ENCODE measurements at regions not wholly inside any gene's neighbourhood (a gene's known extent, or its start where the extent isn't known, plus 50 kb on each side); places are given as distances from the start of the nearest gene placed in this dataset.

DNA sequence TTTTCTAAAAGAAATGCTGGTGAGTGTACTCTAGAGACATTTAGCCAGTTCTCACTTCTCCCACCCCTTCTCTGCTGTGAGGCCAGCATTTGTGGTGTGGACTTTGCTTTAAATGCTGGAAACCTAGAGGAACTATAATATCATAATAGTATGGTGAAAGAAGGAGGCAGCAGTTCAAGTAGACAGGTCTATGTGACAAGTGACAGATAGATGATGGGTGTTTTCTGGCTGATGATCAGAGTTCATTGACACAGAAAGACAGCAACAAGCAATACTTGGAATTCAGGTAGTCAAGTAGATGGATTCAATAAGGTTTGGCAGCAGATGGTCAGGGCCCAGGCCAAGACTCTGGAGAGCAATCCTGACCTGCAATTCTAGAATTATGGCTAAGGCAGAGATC, 317.5 kb downstream of the PCDH7 start:
- no peak for DNase-seq (ENCODE audit: low spot score)
- in situ Hi-C loops (cut with HindIII; ENCODE audit: low sequenced_read_pairs) = no loop called here

- DNase-seq (ENCODE audit: low spot score) = no peak
- in situ Hi-C loops (cut with HindIII; ENCODE audit: low sequenced_read_pairs) = no loop called here
Measured at GRCh38 chr4:31039382-31039781, 319.2 kb downstream of the PCDH7 start.

GRCh38 chr4:31040106-31040505, 319.9 kb downstream of the PCDH7 start:
- in situ Hi-C loops (cut with HindIII; ENCODE audit: low sequenced_read_pairs) = no loop called here
- DNase-seq (ENCODE audit: low spot score) = no peak

DNA sequence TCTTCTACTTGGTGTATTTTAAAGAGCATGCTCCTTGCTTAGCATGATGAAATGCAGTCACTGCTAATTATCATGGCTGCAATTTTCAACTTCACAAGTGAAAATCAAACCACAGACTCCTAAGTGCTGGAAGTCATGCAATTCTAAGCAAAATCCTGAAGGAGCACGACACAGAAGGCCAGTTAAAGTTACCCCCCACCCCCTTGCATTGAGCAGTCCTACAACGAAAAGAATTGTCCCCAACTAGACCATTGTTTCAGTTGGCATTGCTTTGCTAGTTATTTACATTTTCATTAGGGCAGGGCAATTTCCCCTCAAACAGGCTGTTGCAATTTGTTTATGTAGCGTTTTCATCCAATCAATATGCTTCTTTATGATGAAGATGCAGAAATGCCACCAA, 321.2 kb downstream of the PCDH7 start:
- in situ Hi-C loops (cut with HindIII; ENCODE audit: low sequenced_read_pairs) = no loop called here
- DNase-seq (ENCODE audit: low spot score) = no peak

GRCh38 chr4:31041853-31042252, 321.7 kb downstream of the PCDH7 start:
- in situ Hi-C loops (cut with HindIII; ENCODE audit: low sequenced_read_pairs) = no loop called here
- DNase-seq (ENCODE audit: low spot score) = no peak

- no peak for DNase-seq (ENCODE audit: low spot score)
- in situ Hi-C loops (cut with HindIII; ENCODE audit: low sequenced_read_pairs) = no loop called here
Measured at GRCh38 chr4:31043382-31044062, 323.4 kb downstream of the PCDH7 start.

DNA sequence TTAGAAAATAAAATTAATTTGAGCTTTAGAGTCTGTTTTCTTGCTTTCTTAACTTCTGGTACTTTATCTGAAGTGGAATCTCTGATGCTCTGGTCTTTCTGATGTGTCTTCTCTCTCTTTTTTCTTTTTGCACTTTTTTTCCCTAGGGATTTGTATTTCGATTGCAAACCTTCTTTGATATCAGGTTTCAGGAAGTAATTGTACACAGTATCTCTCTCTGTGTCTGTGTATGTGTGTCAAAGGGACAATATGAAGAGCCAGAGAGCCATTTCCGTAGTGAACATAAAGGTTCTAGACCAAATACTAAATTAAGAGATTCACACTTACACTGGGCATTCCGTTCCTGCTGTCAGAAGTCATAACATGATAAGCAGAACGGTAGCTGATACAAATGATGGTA, 325.0 kb downstream of the PCDH7 start:
- no peak for DNase-seq (ENCODE audit: low spot score)
- in situ Hi-C loops (cut with HindIII; ENCODE audit: low sequenced_read_pairs) = no loop called here

DNA sequence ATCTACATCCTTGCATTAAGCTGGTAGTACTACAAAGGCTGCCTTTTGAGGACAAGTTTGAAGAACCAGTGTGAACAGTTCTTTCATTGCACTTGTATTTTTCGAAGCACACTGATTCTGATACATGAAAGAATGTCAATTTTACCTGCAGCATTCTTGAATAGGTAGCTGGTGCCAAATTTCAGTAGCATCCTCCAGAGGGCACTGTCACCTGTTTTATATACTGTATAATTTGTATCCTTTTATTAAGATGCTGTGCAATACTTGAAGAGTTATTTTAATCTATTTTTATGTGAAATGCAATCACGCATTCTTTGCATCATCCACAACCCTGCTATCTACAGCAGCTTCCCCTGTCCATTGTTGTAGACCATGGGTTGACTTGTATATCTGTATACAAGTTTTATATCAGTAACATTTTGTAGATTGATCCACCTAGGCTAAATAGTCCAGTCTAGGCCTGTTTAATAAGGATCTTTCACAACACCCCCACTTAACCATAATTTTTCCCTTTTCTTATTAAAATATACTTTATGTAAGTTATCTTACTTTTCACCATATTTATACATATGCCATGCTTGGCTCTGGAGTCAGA, 325.7 kb downstream of the PCDH7 start:
- in situ Hi-C loops (cut with HindIII; ENCODE audit: low sequenced_read_pairs) = no loop called here
- peak; percentile 7 for DNase-seq (ENCODE audit: low spot score)

DNA sequence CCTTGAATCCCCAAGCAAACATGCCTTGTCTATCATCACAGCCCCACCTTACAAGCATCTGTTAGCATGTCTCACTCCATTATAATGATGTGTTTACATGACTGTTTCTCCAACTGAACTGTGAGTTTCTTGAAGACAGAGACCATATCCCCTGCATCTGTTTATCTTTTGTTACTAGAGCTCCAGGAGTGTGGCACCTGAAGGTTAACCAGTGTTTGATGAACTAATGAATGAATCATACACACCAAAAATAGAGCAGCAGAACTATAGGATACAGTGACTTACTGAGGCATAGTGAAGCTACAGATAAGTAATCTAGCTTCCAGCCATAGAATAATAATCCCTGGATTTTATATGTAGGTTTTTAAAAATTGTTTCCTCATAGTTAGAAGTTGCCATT, 331.0 kb downstream of the PCDH7 start:
- DNase-seq (ENCODE audit: low spot score) = no peak
- in situ Hi-C loops (cut with HindIII; ENCODE audit: low sequenced_read_pairs) = no loop called here

GRCh38 chr4:31051565-31051964, 331.4 kb downstream of the PCDH7 start:
- in situ Hi-C loops (cut with HindIII; ENCODE audit: low sequenced_read_pairs) = no loop called here

DNA sequence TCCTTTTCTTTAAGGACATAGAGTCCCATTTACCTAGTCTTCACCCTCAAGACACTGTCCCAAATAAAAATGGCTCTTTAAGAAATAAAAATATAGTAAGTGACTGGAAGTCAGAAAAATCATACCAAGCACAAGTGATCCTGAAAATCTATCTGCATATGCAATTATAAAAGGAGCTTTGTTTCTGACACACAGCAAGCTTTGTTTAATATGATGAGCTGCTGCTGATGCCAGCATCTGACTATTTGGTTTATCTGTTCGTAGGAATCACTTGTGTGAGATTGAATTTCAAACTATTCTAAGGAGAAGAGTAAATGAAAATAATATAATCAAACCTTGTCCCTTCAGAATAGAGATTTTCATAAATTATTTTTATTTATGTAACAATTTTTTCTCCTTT, 332.4 kb downstream of the PCDH7 start:
- in situ Hi-C loops (cut with HindIII; ENCODE audit: low sequenced_read_pairs) = no loop called here
- DNase-seq (ENCODE audit: low spot score) = no peak

More at GRCh38 chr4:31051565-31051964, 331.4 kb downstream of the PCDH7 start:
- no peak for DNase-seq (ENCODE audit: low spot score)

DNA sequence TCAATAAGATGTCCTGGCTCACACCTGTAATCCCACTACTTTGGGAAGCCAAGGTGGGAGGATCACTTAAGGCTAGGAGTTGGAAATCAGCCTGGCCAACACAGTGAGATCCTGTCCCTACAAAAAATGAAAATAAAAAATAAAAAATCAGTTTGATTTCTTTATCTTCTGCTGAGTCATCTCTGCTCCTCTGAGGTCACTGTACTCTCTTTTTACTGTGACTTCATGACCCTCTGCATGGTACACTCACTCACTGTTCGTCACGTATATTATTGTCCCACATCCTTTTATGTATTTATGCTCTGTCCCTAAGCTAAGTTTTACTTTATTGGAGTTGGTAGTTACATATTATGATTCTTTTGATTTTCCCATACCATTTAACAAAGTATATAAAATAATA, 333.3 kb downstream of the PCDH7 start:
- DNase-seq (ENCODE audit: low spot score) = no peak
- in situ Hi-C loops (cut with HindIII; ENCODE audit: low sequenced_read_pairs) = no loop called here

DNA sequence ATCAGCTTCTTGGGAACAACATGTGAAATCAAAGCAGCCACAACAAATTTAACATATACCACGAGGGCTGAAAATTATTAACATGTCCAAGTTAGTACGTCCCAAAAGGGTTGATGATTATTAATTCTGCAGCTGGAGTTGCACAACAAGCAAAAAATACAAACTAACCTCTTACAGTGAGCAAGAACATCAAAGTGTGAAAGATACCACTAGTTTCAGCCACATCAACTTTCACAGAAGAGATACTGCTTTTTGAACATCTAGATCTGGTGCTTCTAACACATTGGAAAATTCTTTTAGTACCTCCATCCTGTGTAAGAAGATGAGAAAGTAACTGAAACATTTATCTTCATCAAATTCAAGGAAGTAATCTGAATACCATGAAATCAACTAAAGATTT, 334.1 kb downstream of the PCDH7 start:
- no peak for DNase-seq (ENCODE audit: low spot score)
- in situ Hi-C loops (cut with HindIII; ENCODE audit: low sequenced_read_pairs) = no loop called here

DNA sequence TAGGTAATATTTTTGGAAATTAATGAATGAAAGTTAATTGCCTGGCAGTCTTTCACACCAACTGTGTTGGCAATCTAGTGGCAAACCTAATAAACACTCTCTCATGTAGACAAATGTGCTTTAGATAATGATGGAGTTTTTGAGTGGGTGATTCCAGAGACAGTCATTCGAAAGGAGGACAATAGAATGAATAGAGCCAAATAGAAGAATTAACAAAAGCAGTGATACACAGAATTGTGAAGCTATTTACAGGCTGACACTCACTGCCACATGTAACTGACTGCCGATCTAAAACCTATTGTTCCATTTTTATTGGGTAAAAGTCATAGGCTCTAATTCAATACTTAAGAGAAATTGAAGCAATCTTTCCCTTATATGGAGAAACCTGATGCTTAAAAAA, 338.5 kb downstream of the PCDH7 start:
- DNase-seq (ENCODE audit: low spot score) = no peak
- in situ Hi-C loops (cut with HindIII; ENCODE audit: low sequenced_read_pairs) = no loop called here

DNA sequence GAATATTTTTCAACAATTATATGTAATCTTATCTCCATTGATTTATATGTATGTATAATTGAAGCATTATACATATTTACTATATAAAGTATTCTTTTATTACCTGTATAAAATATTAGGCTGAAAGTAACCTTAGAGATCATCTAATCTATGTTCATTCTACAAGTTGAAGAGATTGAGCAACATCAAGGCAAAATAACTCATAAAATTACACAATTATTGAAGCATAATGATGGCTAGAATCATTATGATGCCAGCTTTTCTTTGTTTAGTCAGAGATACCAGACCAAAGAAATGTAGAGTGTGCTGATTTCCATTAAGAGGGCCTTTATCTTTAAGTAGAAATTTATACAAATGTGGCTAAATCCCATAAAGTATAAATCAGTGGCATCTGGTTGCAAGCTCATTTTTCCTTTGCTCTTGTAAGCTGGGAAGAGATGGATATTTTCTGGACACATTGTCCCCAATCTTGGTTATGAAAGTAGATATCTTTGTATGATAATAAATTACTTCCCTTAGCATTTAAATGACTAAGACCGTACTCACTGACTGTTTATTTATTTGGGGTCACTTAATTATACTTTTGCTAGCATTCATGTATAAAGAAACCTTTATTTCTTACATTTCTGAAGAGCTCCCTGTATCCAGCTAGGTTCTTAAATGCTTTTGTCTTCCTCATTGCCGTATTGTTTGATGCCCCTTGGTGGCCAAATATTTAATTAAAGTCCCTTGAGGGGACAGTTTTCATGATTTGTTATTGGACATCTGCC, 339.8 kb downstream of the PCDH7 start:
- DNase-seq (ENCODE audit: low spot score) = no peak
- in situ Hi-C loops (cut with HindIII; ENCODE audit: low sequenced_read_pairs) = no loop called here

DNA sequence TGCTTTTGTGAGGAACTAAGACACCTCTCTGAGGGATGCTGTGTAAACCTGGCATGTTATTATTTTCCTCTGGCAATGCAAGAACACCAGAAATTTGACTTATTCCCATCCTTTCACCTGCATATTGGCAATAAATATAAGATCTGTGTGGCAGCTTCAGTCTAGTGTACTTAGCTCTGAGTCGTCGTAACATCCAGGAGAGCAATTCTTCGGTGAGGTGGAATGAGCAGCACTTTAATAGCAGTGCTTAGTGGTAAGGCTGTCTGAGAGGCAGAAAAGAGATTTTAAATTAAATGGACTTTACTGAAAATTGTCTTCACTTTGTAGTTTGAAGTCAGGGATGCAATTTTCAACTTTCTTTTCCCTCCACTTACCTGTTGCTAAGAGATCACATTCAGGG, 344.9 kb downstream of the PCDH7 start:
- in situ Hi-C loops (cut with HindIII; ENCODE audit: low sequenced_read_pairs) = no loop called here
- no peak for DNase-seq (ENCODE audit: low spot score)

- no peak for DNase-seq (ENCODE audit: low spot score)
- in situ Hi-C loops (cut with HindIII; ENCODE audit: low sequenced_read_pairs) = no loop called here
Measured at GRCh38 chr4:31068257-31069075, 348.3 kb downstream of the PCDH7 start.

DNA sequence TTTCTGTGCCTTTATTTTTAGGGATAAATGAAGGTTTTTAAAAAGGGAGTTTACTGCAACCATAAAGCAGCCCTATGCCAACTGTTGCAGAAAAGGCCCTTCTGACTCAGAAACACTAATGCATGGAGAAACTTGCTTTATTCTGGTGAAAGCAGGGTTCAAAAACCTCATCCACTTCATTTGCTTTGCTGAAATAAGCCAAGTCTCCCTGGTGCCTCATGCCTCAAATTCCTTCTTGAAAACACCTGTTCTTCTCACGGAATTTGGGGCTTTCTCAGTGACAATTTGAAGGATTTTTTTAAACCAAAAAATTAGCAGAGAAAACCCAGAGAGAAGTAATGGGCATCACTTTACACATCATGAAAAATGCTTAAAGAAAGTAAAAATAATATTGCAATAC, 349.0 kb downstream of the PCDH7 start:
- in situ Hi-C loops (cut with HindIII; ENCODE audit: low sequenced_read_pairs) = no loop called here
- DNase-seq (ENCODE audit: low spot score) = no peak

- DNase-seq (ENCODE audit: low spot score) = no peak
- in situ Hi-C loops (cut with HindIII; ENCODE audit: low sequenced_read_pairs) = no loop called here
Measured at GRCh38 chr4:31071508-31072486, 351.6 kb downstream of the PCDH7 start.

All from G401 (cell line).